Forelimb muscle (tissue), 1 donor: ENCODE measurements at regions not wholly inside any gene's neighbourhood (a gene's known extent, or its start where the extent isn't known, plus 50 kb on each side); places are given as distances from the start of the nearest gene placed in this dataset.
"Not testable (repeated sequence)": the region's sequence is repeated elsewhere in the genome, so short reads cannot be mapped to it uniquely, and the experiment has no call there.

Experiments
- DNase-seq: peaks from one replicate; pipeline ENCODE4 v3.0.0-alpha.2; 2013; ENCODE audit warnings: low read depth

DNA sequence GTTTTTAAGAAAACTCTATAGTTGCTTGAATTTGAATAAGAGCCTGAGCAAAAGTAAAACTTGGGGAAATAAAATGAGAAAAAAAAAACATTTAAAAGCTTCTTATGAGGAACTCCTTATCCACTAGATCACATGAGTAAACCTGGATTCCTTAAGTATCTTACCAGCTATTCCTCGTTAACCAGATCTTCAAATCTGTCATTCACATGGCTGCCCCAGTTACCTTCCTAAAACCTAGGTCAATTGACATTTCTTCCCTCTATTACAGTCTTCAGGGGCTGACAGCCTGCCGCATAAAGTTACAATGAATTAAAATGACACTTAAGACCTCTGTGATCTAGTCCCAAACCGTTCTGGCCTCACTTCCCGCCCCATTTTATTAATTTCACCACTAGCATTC is 583.6 kb downstream of the NR2F2 start:
- DNase-seq = no peak

DNA sequence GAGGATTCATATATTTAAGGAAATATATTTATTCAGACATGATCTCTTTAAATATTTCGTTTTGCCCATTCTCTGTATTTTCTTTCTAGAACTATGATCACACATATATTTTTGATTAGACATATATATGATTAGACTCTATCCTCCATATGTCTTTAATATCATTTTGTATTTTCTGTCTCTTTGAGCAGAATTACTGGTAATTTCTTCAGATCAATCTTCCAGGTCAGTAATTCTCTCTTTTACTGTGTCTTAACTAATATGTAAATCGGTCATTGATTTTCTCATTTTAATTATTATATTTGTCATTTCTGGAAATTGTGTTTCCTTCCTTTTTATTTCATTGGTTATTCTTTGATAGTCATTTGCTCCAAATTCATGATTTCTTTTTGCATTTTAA is 586.2 kb downstream of the NR2F2 start:
- DNase-seq = no peak

DNA sequence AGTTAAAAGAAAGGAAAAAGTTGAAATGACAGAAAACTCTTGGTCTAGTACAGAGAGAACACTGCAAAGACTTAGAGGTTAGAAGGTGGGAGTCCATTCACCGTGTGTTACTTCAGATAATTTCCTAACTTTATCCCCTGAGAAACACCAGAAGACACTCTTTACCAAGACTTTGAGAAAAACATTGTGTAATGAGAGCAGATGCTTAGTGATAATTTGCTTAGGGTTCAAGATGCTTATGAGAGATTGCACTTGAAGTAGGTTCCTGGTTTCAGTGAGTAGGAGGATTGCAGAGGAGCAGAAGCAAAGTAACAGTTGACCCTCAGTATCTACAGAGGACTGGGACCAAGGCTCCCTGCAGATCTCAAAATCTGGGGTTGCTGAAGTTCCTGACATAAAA is 594.1 kb downstream of the NR2F2 start:
- no peak for DNase-seq

DNA sequence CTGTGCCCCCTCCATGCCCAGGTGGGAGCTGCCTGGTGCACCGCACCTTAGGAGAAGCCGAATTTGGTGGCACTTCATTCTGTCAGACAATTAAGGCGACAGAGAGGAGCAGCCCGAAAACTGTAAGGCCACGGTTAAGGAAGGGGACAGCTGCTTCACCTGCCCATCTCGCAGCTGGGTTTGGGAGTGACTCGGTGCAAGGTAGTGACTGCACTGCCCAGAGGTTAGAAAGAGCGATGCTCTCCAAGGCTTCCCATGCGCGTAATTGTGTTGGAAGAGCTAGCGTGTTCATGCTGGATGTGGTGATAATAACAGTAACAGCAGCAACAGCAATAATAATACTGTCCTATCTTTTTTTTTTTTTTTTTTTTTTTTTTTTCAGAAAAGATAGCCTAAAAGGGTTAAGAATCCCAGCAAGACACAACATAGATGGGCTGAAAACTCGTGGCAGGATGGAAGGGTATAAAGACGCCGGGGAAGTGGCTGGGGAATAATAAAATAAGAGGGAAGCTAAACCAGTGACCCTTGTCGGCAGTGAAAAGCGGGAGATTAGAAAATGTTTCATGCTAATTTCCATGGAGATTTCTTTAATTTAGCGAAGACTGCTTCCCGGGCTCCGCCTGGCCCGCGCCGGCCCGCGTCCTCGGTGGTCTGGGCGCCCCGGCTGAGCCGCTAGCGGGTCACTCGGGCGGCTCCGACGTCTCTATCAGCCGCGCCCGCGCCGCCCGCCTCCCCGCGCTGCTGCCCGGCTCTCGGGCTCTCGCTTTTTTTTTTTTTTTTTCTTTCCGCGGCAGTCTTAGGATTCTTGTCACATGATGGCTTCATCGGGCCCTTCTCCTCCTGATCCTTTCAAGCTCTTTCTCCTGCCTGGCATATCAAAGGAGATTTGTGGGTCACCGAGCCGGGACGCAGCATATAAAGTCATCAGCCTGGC is 617.1 kb downstream of the NR2F2 start:
- DNase-seq = no peak

DNA sequence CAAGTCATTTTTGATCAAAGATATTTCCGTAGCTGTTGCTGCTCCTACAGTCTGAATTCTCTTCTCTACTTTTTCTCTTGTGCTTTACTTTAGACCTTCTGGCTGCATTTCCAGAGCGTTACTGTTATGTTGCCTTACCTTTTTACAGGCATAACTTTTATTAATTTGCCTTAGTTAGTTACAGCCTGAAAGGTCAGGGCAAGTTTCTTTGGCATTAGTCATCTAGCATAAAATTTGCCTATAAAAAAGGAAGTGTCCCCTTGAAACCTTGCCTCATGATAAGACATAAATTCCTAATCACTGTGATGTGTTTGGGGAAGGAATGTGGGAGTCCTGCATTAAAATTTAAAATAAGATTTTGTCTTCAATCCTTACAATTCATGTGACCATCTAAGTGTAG is 618.5 kb downstream of the NR2F2 start:
- DNase-seq = no peak

DNA sequence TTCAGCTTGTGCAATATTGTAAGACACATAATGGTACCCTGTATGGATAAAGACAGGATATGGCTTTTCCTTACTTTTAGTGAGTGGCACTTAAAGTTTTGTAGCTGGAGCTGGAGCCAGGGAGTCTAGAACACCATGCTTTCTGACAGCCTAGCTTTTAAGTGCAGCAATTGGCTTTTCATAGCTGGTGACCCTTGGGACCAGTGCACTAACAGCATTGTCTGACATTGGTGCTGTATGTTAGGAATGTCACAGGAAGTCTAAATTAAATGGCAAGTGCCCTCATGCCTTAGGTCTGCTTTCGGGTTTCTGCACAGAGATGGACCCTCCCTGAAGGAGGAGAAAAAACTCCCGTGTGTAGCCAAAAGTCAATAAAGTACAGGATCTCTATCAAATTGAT is 628.2 kb downstream of the NR2F2 start:
- no peak for DNase-seq

DNA sequence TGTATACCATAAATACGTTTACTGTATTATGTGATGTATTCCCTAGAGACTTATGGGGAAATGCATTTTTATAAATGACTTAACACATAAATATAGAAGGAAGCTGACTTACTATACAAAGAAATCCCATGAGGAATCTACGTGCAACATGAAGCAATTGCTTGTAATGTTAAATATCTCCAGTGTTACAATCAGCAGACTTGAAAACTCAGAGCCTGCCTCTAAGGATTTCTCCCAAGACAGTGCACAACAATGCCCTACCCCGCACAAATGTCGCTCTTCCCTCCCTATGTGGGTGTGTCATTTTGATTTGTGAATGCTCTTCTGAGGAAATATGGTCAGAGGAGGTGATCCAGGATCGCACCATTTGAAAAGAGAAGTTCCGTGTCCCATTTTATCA is 629.0 kb downstream of the NR2F2 start:
- DNase-seq = no peak

DNA sequence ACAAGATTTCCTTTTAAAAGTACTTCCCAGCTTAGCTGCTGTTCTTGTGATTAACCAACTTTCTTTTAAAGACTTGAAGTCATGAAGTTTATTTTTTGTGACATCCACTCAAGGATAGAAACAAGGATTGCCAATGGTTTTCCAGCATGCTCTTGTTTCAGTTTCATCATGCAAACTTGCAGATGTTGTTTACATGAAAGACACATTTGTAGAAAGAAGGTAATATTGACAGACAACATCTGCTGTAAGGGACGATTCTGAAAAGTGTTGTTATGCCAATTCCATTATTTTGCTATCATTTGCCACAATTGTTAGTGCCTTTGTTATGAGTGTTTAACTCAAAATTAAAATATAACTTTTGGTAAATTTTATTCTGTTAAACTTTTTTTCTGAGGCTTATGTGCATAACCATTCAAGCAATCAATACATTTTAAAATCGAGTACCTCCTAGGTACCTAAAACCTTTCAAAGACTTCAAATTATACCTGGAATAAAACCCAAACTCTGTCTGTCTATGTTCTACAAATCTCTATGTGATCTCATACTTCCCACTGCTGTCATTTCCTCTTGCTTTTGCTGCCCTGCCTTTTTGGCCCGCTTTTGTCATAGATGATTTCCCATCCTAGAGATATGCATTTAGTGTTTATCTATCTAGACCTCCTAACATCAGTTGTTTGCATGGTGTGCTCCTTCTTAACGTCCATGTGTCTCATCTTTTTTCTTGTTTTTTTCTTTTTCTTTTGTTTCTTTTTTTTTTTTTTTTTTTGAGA is 630.4 kb downstream of the NR2F2 start:
- DNase-seq = no peak

DNA sequence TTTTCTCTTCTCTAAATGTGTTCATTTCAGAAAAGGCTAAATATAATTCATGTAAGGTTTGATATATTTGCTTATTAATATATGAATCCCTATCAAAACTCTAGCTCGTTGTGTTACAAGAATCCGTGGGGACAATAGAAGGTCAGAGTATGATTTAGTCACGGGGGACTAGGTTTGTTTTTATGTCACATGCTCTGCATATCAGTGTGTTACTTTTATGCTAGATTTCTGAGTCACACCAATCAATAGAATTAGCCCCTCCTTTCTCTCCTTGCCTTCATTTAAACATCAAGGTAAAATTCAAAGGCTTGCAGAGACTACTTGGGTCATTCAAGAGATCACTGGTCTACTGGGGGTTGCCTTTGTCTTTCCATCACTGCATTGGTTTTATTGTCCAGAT is 636.1 kb downstream of the NR2F2 start:
- no peak for DNase-seq

DNA sequence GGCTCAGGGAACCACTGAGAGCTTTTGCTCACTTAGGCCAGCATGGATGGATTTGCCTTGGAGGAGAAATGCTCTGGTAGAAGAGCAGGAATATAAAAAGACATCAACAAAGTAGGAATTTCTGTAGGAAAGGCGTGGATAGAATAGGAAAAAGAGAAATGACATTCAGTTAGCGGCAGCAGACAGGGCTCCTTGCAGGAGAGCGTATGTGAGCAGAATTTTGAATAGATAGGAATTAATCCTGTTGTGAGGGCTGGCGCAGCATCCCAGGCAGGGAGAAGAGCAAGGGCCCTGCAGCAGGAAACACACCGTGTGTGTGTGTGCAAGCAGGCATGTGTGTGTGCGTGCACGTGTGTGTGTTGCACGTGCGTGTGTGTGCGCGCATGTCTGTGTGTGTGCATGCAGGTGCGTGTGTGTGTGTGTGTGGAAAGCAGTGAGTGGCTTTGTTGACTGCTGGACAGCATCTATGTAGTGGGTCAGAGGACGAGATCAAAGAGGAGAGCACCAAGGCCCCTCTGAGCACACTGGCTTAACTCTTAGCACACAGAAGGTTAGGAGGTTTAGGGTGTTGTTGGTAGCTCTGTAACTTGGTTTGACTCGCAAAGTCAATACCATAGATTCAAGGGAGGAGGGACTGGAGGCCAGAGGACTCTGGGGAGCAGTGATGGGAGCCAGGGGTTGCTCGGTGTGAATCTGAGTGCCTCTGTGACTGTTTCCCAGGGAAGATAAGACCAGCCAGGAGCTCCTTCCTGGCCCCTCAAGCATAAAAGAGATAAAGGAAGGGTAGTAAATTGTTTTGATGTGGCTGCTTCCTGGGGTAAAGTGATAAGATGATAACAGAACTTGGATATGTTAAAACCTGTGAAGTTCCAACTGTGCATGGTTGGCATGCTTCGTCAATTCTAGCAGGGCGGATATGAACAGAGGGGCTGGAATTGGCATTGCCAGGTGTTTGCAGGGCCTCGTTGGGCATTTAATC is 639.5 kb downstream of the NR2F2 start:
- no peak for DNase-seq

DNA sequence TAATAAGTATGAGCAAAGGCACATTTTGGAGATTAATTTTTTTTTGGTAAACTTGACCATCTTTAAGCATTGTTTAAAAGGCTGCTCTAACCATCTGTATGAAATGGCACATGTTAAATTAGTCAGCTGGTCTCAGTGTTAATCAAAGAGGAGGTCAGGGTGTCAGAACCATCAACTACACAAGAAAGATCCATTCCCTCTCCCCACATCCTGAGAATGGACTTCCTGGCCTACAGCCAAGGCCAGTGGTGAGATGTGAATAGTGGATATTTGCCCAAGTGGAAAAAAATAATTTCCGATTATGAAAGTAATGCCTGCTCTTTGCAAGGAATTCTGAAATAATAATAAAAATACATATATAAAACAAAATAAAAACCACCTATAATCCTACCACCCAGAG is 641.7 kb downstream of the NR2F2 start:
- DNase-seq = no peak

DNA sequence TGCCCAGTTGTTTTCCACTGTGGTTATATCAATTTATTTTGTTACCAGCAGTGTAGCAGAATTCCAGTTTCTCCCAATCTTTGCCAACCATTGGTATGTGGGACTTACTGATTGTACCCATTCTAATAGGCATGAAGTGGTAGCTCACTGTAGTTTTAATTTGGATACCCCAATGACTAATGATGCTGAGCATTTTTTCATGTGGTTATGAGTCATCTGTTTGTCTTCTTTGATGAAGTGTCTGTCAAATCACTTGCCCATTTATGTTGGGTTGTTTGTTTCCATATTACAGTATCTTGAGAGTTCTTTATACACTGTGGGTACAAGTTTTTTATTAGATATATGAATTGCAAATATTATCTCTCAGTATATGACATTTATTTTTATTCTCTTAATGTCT is 644.3 kb downstream of the NR2F2 start:
- no peak for DNase-seq

DNA sequence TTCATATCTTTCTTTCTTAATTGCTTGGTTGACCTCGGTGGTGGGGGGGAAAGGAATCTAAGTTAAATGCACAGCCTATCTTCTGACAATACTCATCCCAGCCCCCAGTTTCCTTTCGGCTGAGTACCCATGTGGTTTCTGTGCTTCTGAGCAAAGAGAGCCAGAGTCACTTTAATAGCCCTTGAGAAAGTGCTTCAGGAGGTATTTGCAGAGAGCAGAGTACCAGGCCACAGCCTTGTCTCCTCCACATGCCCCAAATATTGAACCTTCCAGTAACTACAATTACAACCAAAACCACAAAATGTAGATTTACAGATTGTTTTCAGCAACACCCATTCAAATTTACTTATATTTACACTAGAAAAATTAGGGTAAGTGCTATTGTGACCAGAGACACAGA is 647.4 kb downstream of the NR2F2 start:
- DNase-seq = no peak

DNA sequence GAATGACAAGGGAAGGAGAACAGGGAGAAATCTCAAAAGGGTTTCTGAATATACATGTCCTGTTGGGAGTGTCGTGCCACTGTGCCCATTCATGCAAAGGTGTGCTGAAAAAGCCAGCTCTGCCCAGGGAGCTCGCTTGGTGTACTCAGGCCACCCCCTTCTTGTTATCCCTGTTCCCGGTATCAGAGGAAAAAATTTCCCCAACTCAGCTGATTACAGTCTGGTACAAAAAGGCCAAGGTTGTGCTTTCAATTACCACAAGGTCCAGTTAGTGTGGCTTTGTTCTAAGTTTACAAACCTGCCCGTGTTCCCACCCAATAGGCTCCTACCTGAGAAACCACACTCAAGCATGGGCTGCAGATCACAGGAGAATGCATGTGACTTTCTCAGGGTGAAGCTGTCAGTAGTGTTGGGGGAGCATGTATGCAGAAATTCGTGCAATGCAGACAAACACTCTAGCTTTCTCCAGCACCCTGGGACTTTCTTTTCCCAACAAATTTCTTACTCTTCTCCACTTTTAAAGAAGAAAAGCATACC is 648.5 kb downstream of the NR2F2 start:
- no peak for DNase-seq

DNA sequence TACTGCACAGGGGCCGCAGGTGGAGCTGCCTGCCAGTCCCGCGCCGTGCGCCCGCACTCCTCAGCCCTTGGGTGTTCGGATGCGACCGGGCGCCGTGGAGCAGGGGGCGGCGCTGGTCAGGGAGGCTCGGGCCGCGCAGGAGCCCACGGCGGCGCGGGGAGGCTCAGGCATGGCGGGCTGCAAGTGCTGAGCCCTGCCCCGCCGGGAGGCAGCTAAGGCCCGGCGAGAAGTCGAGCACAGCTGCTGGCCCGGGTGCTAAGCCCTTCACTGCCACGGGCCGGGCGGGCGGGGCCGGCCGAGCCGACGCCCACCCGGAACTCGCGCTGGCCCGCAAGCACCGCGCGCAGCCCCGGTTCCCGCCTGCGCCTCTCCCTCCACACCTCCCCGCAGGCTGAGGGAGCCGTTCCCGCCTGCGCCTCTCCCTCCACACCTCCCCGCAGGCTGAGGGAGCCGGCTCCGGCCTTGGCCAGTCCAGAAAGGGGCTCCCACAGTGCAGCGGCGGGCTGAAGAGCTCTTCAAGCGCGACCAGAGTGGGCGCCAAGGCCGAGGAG is 653.7 kb downstream of the NR2F2 start:
- DNase-seq = not testable (repeated sequence)

DNA sequence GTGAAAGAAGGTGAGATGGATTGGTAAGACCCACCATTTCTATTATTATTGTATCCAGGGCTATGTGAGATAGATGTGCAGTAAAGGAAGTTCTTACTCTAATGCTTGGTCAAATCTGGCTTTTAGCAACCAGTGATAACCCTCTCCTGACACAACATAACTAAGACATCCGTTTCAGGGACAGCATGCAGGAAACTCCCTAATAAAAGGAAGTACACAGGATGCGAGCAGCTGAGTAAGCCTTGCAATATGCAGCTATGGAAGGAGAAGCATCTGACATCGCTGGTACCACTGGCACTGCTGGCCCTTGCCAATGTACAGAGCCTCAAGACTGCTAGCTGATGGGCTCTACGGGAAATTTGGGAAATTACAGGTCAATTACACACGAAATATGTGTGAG is 662.3 kb downstream of the NR2F2 start:
- DNase-seq = no peak

DNA sequence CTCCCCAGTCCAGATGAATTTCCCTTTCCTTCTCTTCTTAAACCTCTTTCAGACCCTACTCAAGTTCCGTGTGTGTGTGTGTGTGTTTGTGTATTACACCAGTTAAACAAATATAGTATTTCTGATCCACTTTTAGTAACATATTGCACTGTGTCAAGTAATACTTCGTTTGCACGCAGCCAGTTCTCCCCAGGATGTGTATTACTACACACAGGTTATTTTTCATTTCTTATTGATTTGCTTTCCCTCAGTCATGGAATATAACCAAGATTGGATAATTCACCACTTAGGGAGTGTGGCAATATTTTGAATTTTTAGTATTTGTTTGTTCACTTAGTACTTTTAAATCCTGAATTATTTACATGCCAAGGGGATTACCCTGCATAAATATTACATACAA is 667.0 kb downstream of the NR2F2 start:
- no peak for DNase-seq

DNA sequence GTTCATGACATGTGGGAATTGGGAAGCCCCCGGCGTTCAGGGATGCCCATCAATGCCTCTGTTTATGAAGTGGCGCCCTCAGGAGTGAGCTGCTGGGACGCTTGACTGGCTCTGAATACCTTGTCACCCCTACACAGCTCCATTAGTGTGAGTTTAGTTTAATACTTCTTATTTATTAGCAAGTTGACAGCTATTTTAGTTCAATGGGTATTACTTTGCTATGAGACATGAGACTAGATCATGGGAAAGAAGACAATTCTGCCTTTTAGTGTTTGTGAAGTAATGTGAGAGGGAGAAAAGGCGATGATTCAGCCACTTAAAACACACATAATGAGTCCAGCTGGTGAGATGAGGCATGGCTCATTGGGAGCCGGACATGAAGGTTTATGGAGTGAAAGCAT is 678.5 kb downstream of the NR2F2 start:
- DNase-seq = no peak

DNA sequence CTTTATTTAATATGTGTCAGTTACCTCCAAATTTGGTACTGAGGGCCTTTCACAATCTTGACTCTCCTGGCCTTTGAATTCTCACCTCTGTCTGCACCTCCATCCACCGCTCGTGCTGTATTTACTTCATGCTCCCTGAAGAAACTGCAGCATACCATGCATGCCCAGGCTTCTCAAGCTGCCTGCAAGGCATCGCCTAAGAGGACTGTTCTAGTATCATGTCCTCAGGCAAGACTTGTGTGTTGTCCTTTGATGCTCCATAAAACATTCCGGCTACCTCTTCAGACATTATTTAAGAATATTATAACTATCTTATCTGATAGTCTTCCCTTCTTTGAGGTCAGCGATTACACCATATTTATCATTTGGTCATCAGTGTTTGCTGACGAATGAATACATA is 682.5 kb downstream of the NR2F2 start:
- DNase-seq = no peak

DNA sequence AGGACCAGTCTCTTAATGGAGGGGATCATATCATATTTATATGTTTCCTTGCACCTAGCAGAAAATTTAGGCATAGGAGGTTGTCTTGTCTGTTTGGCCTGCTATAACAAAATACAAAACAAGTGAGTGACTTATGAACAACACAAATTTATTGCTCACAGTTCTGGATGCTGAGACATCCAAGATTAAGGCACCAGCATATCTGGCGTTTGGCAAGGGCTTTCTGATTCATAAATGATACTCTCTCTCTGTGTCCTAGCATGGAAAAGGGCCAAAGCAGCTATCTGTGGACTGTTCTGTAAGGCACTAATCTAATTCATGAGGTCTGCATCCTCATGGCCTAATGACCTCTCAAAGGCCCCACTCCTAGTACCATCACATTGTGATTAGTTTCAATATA is 683.0 kb downstream of the NR2F2 start:
- DNase-seq = no peak

DNA sequence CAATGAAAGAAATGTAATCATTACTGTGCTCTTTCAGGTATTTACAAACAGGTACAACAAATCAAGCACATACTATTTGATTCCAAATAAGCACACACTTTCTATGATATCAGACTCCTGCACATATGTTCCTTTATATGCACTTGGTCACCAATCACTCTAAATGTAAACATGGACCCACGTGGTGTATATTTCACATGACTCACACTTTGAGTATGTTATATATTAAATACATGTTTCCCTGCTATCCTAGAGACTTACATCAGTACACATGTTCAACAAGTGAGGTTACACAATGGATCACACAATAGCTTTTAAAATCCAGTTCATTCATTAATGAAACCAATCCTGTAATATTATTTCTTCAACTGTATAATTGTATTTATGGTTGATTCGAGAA is 683.5 kb downstream of the NR2F2 start:
- no peak for DNase-seq
